ENCODE measurements at regions not wholly inside any gene's neighbourhood (a gene's known extent, or its start where the extent isn't known, plus 50 kb on each side); places are given as distances from the start of the nearest gene placed in this dataset.

GRCh38 chr20:52496191-52496590 is 304.6 kb upstream of the ZFP64 start:
- no peak for TF ChIP-seq CTCF (IDR thresholded peaks at IDR 0.05; ENCODE audit: poor library complexity, severe bottlenecking)
- TF ChIP-seq TAF1 (IDR thresholded peaks at IDR 0.05; ENCODE audit: low read depth): no peak
- TF ChIP-seq EZH2 (IDR thresholded peaks at IDR 0.05; ENCODE audit: borderline replicate concordance, insufficient read depth, low read length, poor library complexity, severe bottlenecking): no peak
- TF ChIP-seq EP300 (conservative IDR thresholded peaks at IDR 0.05; ENCODE audit: poor library complexity, severe bottlenecking): no peak
